H9 (cell line): ENCODE measurements at regions not wholly inside any gene's neighbourhood (a gene's known extent, or its start where the extent isn't known, plus 50 kb on each side); places are given as distances from the start of the nearest gene placed in this dataset.

Experiments used
- DNase-seq: peaks from one replicate; pipeline ENCODE4 v3.0.0-alpha.2; 2017
- H2AFZ ChIP-seq: one replicate; pipeline ENCODE4 v1.6.1; 2013; ENCODE audit warnings: mild to moderate bottlenecking, low read length, control low read depth, moderate library complexity
- H2AK5ac ChIP-seq: 2 replicates; pipeline ENCODE4 v1.6.1; 2013; ENCODE audit warnings: low read length, control low read depth, mixed read lengths; ENCODE audit not compliant: insufficient read length
- H2BK120ac ChIP-seq: one replicate; pipeline ENCODE4 v1.6.1; 2013; ENCODE audit warnings: low read depth, mild to moderate bottlenecking, low read length, control low read depth, inconsistent platforms; ENCODE audit not compliant: poor library complexity, severe bottlenecking
- H2BK12ac ChIP-seq: 2 replicates; pipeline ENCODE4 v1.6.1; 2013; ENCODE audit warnings: low read length, control low read depth, mixed read lengths, low read depth; ENCODE audit not compliant: insufficient read length
- H2BK15ac ChIP-seq: 2 replicates; pipeline ENCODE4 v1.6.1; 2013; ENCODE audit warnings: low read depth, low read length, control low read depth
- H2BK20ac ChIP-seq: one replicate; pipeline ENCODE4 v1.6.1; 2013; ENCODE audit warnings: low read depth, mild to moderate bottlenecking, low read length, control low read depth, inconsistent platforms; ENCODE audit not compliant: poor library complexity, severe bottlenecking
- H2BK5ac ChIP-seq: 2 replicates; pipeline ENCODE4 v1.6.1; 2013; ENCODE audit warnings: low read length, control low read depth, mixed read lengths; ENCODE audit not compliant: insufficient read length
- H3K14ac ChIP-seq: 2 replicates; pipeline ENCODE4 v1.6.1; 2013; ENCODE audit warnings: low read length, control low read depth; ENCODE audit not compliant: insufficient read depth
- H3K18ac ChIP-seq: 2 replicates; pipeline ENCODE4 v1.6.1; 2013; ENCODE audit warnings: low read depth, mild to moderate bottlenecking, mixed read lengths, low read length, control low read depth; ENCODE audit not compliant: insufficient read length
- H3K23ac ChIP-seq: 2 replicates; pipeline ENCODE4 v1.6.1; 2013; ENCODE audit warnings: low read length, control low read depth, mixed read lengths, low read depth; ENCODE audit not compliant: insufficient read length
- H3K23me2 ChIP-seq: 2 replicates; pipeline ENCODE4 v1.6.1; 2013; ENCODE audit warnings: low read depth, mild to moderate bottlenecking, mixed read lengths, low read length, control low read depth; ENCODE audit not compliant: insufficient read length, poor library complexity, severe bottlenecking
- H3K27ac ChIP-seq: 2 replicates; pipeline ENCODE4 v1.5.1; 2013; ENCODE audit warnings: low read length, control low read depth, mixed read lengths, low read depth; ENCODE audit not compliant: insufficient read length
- H3K27me3 ChIP-seq: 2 replicates; pipeline ENCODE4 v1.6.1; 2013; ENCODE audit warnings: low read length, control low read depth, inconsistent platforms; ENCODE audit not compliant: insufficient read depth
- H3K4ac ChIP-seq: 2 replicates; pipeline ENCODE4 v1.6.1; 2013; ENCODE audit warnings: low read depth, mild to moderate bottlenecking, control low read depth, inconsistent platforms, low read length, moderate library complexity
- H3K4me1 ChIP-seq: 2 replicates; pipeline ENCODE4 v1.6.1; 2013; ENCODE audit warnings: low read length, control low read depth, inconsistent platforms; ENCODE audit not compliant: insufficient read depth
- H3K4me2 ChIP-seq: 2 replicates; pipeline ENCODE4 v1.6.1; 2013; ENCODE audit warnings: low read length, control low read depth, mixed read lengths; ENCODE audit not compliant: insufficient read length, insufficient read depth
- H3K56ac ChIP-seq: 2 replicates; pipeline ENCODE4 v1.6.1; 2013; ENCODE audit warnings: low read depth, mild to moderate bottlenecking, mixed read lengths, low read length, control low read depth; ENCODE audit not compliant: insufficient read length
- H3K79me1 ChIP-seq: 2 replicates; pipeline ENCODE4 v1.6.1; 2013; ENCODE audit warnings: low read depth, mild to moderate bottlenecking, moderate library complexity, low read length, control low read depth, inconsistent platforms; ENCODE audit not compliant: insufficient read depth, poor library complexity, severe bottlenecking
- H3K79me2 ChIP-seq: 2 replicates; pipeline ENCODE4 v1.6.1; 2013; ENCODE audit warnings: low read length, control low read depth, inconsistent platforms; ENCODE audit not compliant: insufficient read depth
- H3K9ac ChIP-seq: 2 replicates; pipeline ENCODE4 v1.6.1; 2013; ENCODE audit warnings: low read length, control low read depth, mixed read lengths; ENCODE audit not compliant: insufficient read length; ENCODE audit errors: extremely low read depth
- H3K9me3 ChIP-seq: one replicate; pipeline ENCODE4 v1.6.1; 2013; ENCODE audit warnings: low read depth, low read length, inconsistent platforms; ENCODE audit not compliant: control insufficient read depth
- H3T11ph ChIP-seq: one replicate; pipeline ENCODE4 v1.6.1; 2013; ENCODE audit warnings: mild to moderate bottlenecking, low read length, control low read depth, inconsistent platforms
- H4K20me1 ChIP-seq: one replicate; pipeline ENCODE4 v1.6.1; 2013; ENCODE audit not compliant: control insufficient read depth, insufficient read length, insufficient read depth
- H4K5ac ChIP-seq: 2 replicates; pipeline ENCODE4 v1.6.1; 2013; ENCODE audit warnings: low read depth, mild to moderate bottlenecking, mixed read lengths, low read length, control low read depth; ENCODE audit not compliant: insufficient read length
- H4K8ac ChIP-seq: replicated peaks from 2 replicates; pipeline ENCODE4 v1.6.1; 2013; ENCODE audit warnings: low read length, control low read depth, mixed read lengths, low read depth; ENCODE audit not compliant: insufficient read length
- H4K91ac ChIP-seq: 2 replicates; pipeline ENCODE4 v1.6.1; 2013; ENCODE audit warnings: low read depth, mild to moderate bottlenecking, moderate library complexity, mixed read lengths, low read length, control low read depth; ENCODE audit not compliant: insufficient read length
- H3K27ac Mint-ChIP-seq, 3 experiments: 2 replicates in 2 of 3; 3 replicates in 1 of 3; pipeline ENCODE4 v1.8.0; 2020 to 2021; ENCODE audit warnings: mixed read lengths in 3 of 3, mild to moderate bottlenecking in 1 of 3, moderate library complexity in 1 of 3
- H3K27me3 Mint-ChIP-seq: 2 replicates; pipeline ENCODE4 v1.8.0; 2021; ENCODE audit warnings: low read depth, mild to moderate bottlenecking, moderate library complexity, mixed read lengths
- H3K36me3 Mint-ChIP-seq, 3 experiments: 2 replicates in 2 of 3; 3 replicates in 1 of 3; pipeline ENCODE4 v1.8.0; 2020 to 2021; ENCODE audit warnings: low read depth in 3 of 3, mixed read lengths in 3 of 3; ENCODE audit not compliant: insufficient read depth in 1 of 3
- H3K4me1 Mint-ChIP-seq, 2 experiments: 2 replicates each; pipeline ENCODE4 v1.8.0; 2020; ENCODE audit warnings: mixed read lengths in 2 of 2
- H3K4me3 Mint-ChIP-seq, 2 experiments: 2 replicates in 1 of 2; 3 replicates in 1 of 2; pipeline ENCODE4 v1.8.0; 2020 to 2021; ENCODE audit warnings: mild to moderate bottlenecking in 2 of 2, mixed read lengths in 2 of 2, moderate library complexity in 1 of 2
- H3K9me3 Mint-ChIP-seq, 2 experiments: 2 replicates in 1 of 2; 3 replicates in 1 of 2; pipeline ENCODE4 v1.8.0; 2020; ENCODE audit warnings: mild to moderate bottlenecking in 2 of 2, mixed read lengths in 2 of 2, moderate library complexity in 1 of 2
- CTCF ChIP-seq: fragments of 200-600 bp; sonication (generic); conservative IDR thresholded peaks from 3 replicates; pipeline ENCODE4 v1.8.0; 2021; ENCODE audit warnings: antibody characterized with exemption, mild to moderate bottlenecking
- WGBS: extraction: QIAGEN DNeasy Blood & Tissue Kit; methylation state at CpG from one replicate; pipeline ENCODE4 v1.1.7; 2013; ENCODE audit warnings: missing lambda C conversion rate, low lambda C conversion rate, mixed read lengths; ENCODE audit not compliant: insufficient read length; ENCODE audit errors: extremely low coverage; 5-methylcytosine and 5-hydroxymethylcytosine counted together

- no peak overlapping the region for H2AK5ac ChIP-seq
- Mint-ChIP-seq H3K36me3 (peaks cover 0 to 2% (median 0%) of the 10 kb centered on the region in 3 experiments; a peak in 2 of 7 replicates), H3K27me3 (peaks cover 15% of the 10 kb centered on the region), H3K4me3 (no peak overlapping the region), H3K27ac (no peak overlapping the region), H3K4me1 (peaks cover 26 to 39% of the 10 kb centered on the region in 2 experiments), H3K9me3 (no peaks in the 10 kb centered on the region; a peak in 2 of 5 replicates)
- H4K91ac ChIP-seq = no peak overlapping the region
- no peak overlapping the region for H2BK5ac ChIP-seq
- DNase-seq = no peak
- no peak overlapping the region for H3K56ac ChIP-seq
- no peak overlapping the region for H3K4ac ChIP-seq
- no peaks in the 10 kb centered on the region for H3K79me2 ChIP-seq
- H3K23me2 ChIP-seq = no peaks in the 10 kb centered on the region
- no peaks in the 10 kb centered on the region for H3K79me1 ChIP-seq
- H3K4me1 ChIP-seq = no peaks in the 10 kb centered on the region; the same call in 1 of the 2 replicates
- no peak for TF ChIP-seq CTCF
- no peaks in the 10 kb centered on the region for H4K20me1 ChIP-seq
- H2BK12ac ChIP-seq = no peak overlapping the region
- no peak overlapping the region for H2AFZ ChIP-seq
- no peak overlapping the region for H4K8ac ChIP-seq
- H3K27ac ChIP-seq = no peak overlapping the region
- H3K14ac ChIP-seq = no peak overlapping the region
- no peak overlapping the region for H2BK20ac ChIP-seq
- H3K27me3 ChIP-seq = no peaks in the 10 kb centered on the region
- no CpG with 5 or more reads among the region's 2 CpGs for WGBS
- no peak overlapping the region for H3T11ph ChIP-seq
- no peak overlapping the region for H2BK15ac ChIP-seq
- no peak overlapping the region for H2BK120ac ChIP-seq
- no peak overlapping the region for H3K23ac ChIP-seq
- no peaks in the 10 kb centered on the region for H3K9me3 ChIP-seq
- no peak overlapping the region for H3K18ac ChIP-seq
- H3K9ac ChIP-seq = no peak overlapping the region
- H4K5ac ChIP-seq = no peak overlapping the region
- no peak overlapping the region for H3K4me2 ChIP-seq
These were observed 86.8 kb upstream of the SOX9 start for GRCh38 chr17:72034000-72034399.
